Heart left ventricle (tissue), 16 donors: ENCODE measurements at regions not wholly inside any gene's neighbourhood (a gene's known extent, or its start where the extent isn't known, plus 50 kb on each side); places are given as distances from the start of the nearest gene placed in this dataset.

Source experiments
- ATAC-seq, 4 donors: fragments of 200-7000 bp; cut with Tn5 transposase; one replicate each; pipeline ENCODE4 v1.9.1; 2020 to 2022; ENCODE audit warnings: moderate library complexity in 4 of 4, mild to moderate bottlenecking in 3 of 4, moderate number of reproducible peaks in 1 of 4
- DNase-seq, 5 donors: peaks; one replicate each; pipeline ENCODE4 v3.0.0-alpha.2; 2020
- H3K27ac ChIP-seq, 12 donors: fragments of 200-600 bp; sonication (generic) in 4 of 12; one replicate each; pipeline versions ENCODE4 v1.5.0 to v1.8.0; 2016 to 2022; ENCODE audit warnings: mild to moderate bottlenecking in 2 of 12
- H3K27me3 ChIP-seq, 9 donors: fragments of 200-600 bp; sonication (generic) in 2 of 9; one replicate each; pipeline versions ENCODE4 v1.5.1 to v1.8.0; 2016 to 2022; ENCODE audit warnings: mild to moderate bottlenecking in 3 of 9
- H3K36me3 ChIP-seq, 9 donors: fragments of 200-600 bp; sonication (generic) in 2 of 9; one replicate each; pipeline versions ENCODE4 v1.5.0 to v1.8.0; 2018 to 2022; ENCODE audit warnings: mild to moderate bottlenecking in 2 of 9
- H3K4me1 ChIP-seq, 12 donors: fragments of 200-600 bp; sonication (generic) in 4 of 12; one replicate each; pipeline versions ENCODE4 v1.5.0 to v1.8.0; 2016 to 2022; ENCODE audit warnings: mild to moderate bottlenecking in 3 of 12
- H3K4me3 ChIP-seq, 12 donors: fragments of 200-600 bp; sonication (generic) in 4 of 12; one replicate each; pipeline versions ENCODE4 v1.5.0 to v1.8.0; 2017 to 2022; ENCODE audit warnings: mild to moderate bottlenecking in 9 of 12, moderate library complexity in 4 of 12
- H3K9me3 ChIP-seq, 12 donors: fragments of 200-600 bp; sonication (generic) in 4 of 12; one replicate each; pipeline versions ENCODE4 v1.5.0 to v1.8.0; 2016 to 2022; ENCODE audit warnings: mild to moderate bottlenecking in 1 of 12
- CTCF ChIP-seq, 12 donors: fragments of 200-600 bp; sonication (generic) in 4 of 12; IDR thresholded peaks; one replicate each; pipeline versions ENCODE4 v1.5.0 to v1.8.0; 2018 to 2022; ENCODE audit warnings: antibody characterized with exemption in 12 of 12, mild to moderate bottlenecking in 5 of 12
- POLR2A ChIP-seq, 2 donors: fragments of 450-650 bp; IDR thresholded peaks; one replicate each; pipeline ENCODE4 v1.6.1; 2017; ENCODE audit warnings: antibody characterized with exemption in 2 of 2, mild to moderate bottlenecking in 2 of 2, moderate library complexity in 2 of 2
- WGBS, 4 donors: extraction: QIAGEN DNeasy Blood & Tissue Kit in 2 of 4; methylation state at CpG; one replicate each; pipeline versions ENCODE4 v1.1.5 to v1.1.7; 2013 to 2018; 5-methylcytosine and 5-hydroxymethylcytosine counted together
- intact Hi-C, 10 donors: fragments of 100-400 bp; cut with DNase I; formaldehyde crosslinking; loops; one replicate each; pipeline versions ENCODE4 v1.11.1 to v1.14.2; 2022
- donor health status: ischemic (EF 13 %, LVEDD 7.1; RV severe dilation, severe dysfunction).
- donor health status: healthy with polysubstance abuse.
- donor health status: DM: no; HTN: yes; CAD: no.
- donor health status: DM: no; HTN: no; CAD: no.
- donor health status: ischemic (EF 25% LVEDD 6.9; RV normal size, moderate dysfunction).
- donor health status: ischemic (EF 25% LVEDD 5.7; RV mildly dilated, moderate dysfunction).
- donor health status: healthy.
- donor health status: DM: yes; HTN: yes; CAD: no.
- donor health status: ischemic (EF 35%, LVEDD 5.7; RV mildly dilated, moderate dysfunction).
- donor health status: nonischemic (EF 11% LVEDD 7.7; RV severe dilation, severe dysfunction).
- donor health status: DM: yes; HTN: yes; CAD: no.
- donor health status: PGD.
- donor health status: ischemic (EF 29% LVEDD 5.4; RV normal size, mild dysfunction).
- donor health status: nonischemic (EF 23%, LVEDD 6.1; RV moderate dilation, normal function).

DNA sequence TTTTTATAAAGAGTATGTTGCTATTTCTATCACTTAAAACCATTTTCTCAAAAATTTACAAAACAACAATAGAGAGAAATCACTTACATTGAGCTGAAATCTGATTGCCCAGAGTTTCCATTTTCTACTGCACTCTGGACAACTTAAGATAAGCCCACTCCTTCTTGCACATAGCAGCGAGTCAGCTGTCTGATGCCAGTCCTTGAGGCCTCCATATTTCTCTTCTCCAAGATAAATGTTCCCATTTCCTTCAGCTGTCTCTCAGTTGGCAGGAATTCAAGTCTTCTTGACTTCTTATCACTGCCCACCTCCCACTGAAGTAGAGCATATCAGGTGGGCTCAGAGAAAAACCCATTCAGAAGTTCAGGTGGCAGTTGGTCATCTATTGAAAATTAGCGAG, 78.5 kb upstream of the PIP5K1B start:
- H3K4me1 ChIP-seq: peaks cover 0 to 11% (median 0%) of the 10 kb centered on the region in 12 donors
- no peaks in the 10 kb centered on the region for H3K9me3 ChIP-seq
- H3K27me3 ChIP-seq: no peaks in the 10 kb centered on the region
- intact Hi-C loops: loop anchor here in 3 of 10 donors (10.0 kb wide), 2 partner anchors 48 to 58 kb away; no protein-coding TSS in a partner anchor
- DNase-seq (no peak), ATAC-seq (no peak)
- H3K27ac ChIP-seq: no peak overlapping the region
- TF ChIP-seq POLR2A (IDR thresholded peaks at IDR 0.05) (no peak), CTCF (IDR thresholded peaks at IDR 0.05) (no peak)
- no peaks in the 10 kb centered on the region for H3K36me3 ChIP-seq
- 66 to 83% (median 76%) methylated on average over 2 of the region's 2 CpGs for WGBS, 4 donors
- H3K4me3 ChIP-seq: no peak overlapping the region

GRCh38 chr9:68627104-68627503, 77.9 kb upstream of the PIP5K1B start:
- DNase-seq (no peak), ATAC-seq (no peak)
- H3K27ac ChIP-seq: no peak overlapping the region
- no peak overlapping the region for H3K4me3 ChIP-seq
- H3K4me1 ChIP-seq: peaks cover 0 to 11% (median 0%) of the 10 kb centered on the region in 12 donors
- TF ChIP-seq CTCF (IDR thresholded peaks at IDR 0.05) (no peak), POLR2A (IDR thresholded peaks at IDR 0.05) (no peak)
- no peaks in the 10 kb centered on the region for H3K36me3 ChIP-seq
- 83 to 92% (median 89%) methylated on average over 3 of the region's 3 CpGs for WGBS, 4 donors
- no peaks in the 10 kb centered on the region for H3K9me3 ChIP-seq
- intact Hi-C loops: loop anchor here in 3 of 10 donors (10.0 kb wide), 2 partner anchors 48 to 58 kb away; no protein-coding TSS in a partner anchor
- H3K27me3 ChIP-seq: no peaks in the 10 kb centered on the region

DNA sequence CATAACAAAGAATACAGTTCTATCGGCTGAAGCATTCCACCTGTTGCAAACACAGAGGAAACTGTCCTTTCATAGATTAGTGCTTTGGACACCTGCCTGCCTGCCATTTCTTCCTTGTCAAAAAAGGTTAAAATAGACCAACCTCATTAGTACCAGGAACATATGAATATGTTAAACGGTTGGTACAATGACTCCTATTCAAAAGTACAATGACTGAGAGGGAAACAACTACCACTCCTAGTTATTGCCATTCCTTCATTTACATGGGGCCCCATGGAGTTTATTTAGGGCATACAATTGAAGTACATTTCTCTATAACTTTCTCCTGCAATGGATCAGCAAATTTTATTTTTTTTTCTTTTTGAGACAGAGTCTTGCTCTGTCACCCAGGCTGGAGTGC, 77.4 kb upstream of the PIP5K1B start:
- no peak overlapping the region for H3K4me3 ChIP-seq
- H3K4me1 ChIP-seq: peaks cover 0 to 11% (median 0%) of the 10 kb centered on the region in 12 donors
- H3K27ac ChIP-seq: no peak overlapping the region
- no peaks in the 10 kb centered on the region for H3K36me3 ChIP-seq
- no peaks in the 10 kb centered on the region for H3K27me3 ChIP-seq
- no peaks in the 10 kb centered on the region for H3K9me3 ChIP-seq
- 46 to 59% (median 54%) methylated on average over 2 of the region's 2 CpGs for WGBS, 4 donors
- intact Hi-C loops: loop anchor here in 3 of 10 donors (10.0 kb wide), 2 partner anchors 47 to 57 kb away; no protein-coding TSS in a partner anchor
- DNase-seq: no peak
- ATAC-seq: no peak
- no peak for TF ChIP-seq POLR2A (IDR thresholded peaks at IDR 0.05)
- no peak for TF ChIP-seq CTCF (IDR thresholded peaks at IDR 0.05)

- no peak overlapping the region for H3K4me3 ChIP-seq
- no peaks in the 10 kb centered on the region for H3K36me3 ChIP-seq
- no peak overlapping the region for H3K27ac ChIP-seq
- H3K9me3 ChIP-seq: no peaks in the 10 kb centered on the region
- H3K27me3 ChIP-seq: no peaks in the 10 kb centered on the region
- peak in 4 of 5 donors; percentile 19 to 60 (median 36) for DNase-seq
- intact Hi-C loops: loop anchor here in 3 of 10 donors (10.0 kb wide), 2 partner anchors 46 to 56 kb away; no protein-coding TSS in a partner anchor
- TF ChIP-seq CTCF (IDR thresholded peaks at IDR 0.05): no peak
- no peak for TF ChIP-seq POLR2A (IDR thresholded peaks at IDR 0.05)
- H3K4me1 ChIP-seq: peaks cover 0 to 11% (median 0%) of the 10 kb centered on the region in 12 donors
- peak; percentile 63 to 85 (median 68) for ATAC-seq
- 23 to 51% (median 41%) methylated on average over 2 of the region's 2 CpGs for WGBS, 4 donors
Measured at GRCh38 chr9:68629042-68629441, 76.0 kb upstream of the PIP5K1B start.
